GM04503 (cell line): ENCODE measurements at regions not wholly inside any gene's neighbourhood (a gene's known extent, or its start where the extent isn't known, plus 50 kb on each side); places are given as distances from the start of the nearest gene placed in this dataset.
"Not testable (repeated sequence)": the region's sequence is repeated elsewhere in the genome, so short reads cannot be mapped to it uniquely, and the experiment has no call there.

ENCODE experiments used
- DNase-seq: peaks from one replicate; pipeline ENCODE4 v3.0.0-alpha.2; 2012; ENCODE audit warnings: low read depth

DNA sequence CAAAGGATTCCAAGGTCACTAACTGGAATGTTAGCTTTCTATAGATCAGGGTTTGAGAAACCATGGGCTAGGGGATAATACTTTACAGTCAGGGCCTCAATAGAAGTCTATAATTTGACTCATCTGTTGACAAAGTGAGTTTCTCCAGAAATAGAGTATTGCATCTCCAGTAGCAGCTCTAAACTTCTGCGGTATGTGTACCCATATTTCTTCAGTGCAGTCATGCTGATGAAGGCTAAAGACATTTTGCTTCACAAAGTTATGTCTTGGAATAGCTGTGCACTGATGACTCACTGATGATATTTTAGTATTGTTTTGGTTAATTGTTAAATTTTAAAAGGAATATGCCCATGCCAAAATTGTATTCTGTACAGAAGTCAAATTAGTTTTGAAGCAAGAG, 464.9 kb upstream of the AMOT start:
- peak; percentile 75 for DNase-seq

GRCh38 chrX:113300580-113300979, 459.9 kb upstream of the AMOT start:
- DNase-seq = no peak

DNA sequence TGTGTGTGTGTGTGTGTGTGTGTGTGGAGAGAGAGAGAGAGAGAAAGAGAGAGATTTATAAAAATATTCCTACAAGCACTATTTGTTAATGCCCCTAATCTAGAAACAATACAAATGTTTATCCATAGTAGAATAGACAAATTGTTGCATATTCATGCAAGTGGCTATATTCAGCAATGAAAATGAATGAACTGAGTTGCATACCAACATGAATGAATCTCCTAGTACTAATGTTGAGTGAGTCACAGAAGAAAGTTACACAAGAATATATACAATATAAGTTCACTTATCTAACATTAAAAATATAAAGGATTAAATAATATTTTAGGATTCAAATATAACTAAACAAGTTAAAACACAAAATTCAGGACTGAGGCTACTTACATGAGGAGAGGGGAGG, 456.8 kb upstream of the AMOT start:
- no peak for DNase-seq

DNA sequence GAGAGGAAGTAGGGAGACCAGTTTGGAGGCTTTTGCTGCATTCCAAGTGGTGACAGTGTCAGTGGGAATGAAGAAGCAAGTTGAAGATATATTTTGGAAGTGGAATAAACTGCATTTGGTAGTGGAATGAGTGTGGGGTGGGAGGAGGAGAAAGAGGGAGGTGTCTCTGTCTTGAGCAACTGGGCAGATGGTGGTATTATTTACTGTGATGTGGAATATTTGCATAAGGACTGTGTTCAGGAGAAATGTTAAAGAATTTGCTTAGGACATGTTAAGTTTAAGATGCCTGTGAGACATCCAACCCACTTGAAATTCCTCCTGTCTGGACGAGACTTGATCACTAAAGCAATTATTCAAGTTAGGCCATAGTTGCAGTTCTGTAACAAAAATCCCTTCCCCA, 448.9 kb upstream of the AMOT start:
- no peak for DNase-seq

- no peak for DNase-seq
These were observed 447.1 kb upstream of the AMOT start for GRCh38 chrX:113287761-113288160.

GRCh38 chrX:113275804-113276203, 435.2 kb upstream of the AMOT start:
- no peak for DNase-seq

DNA sequence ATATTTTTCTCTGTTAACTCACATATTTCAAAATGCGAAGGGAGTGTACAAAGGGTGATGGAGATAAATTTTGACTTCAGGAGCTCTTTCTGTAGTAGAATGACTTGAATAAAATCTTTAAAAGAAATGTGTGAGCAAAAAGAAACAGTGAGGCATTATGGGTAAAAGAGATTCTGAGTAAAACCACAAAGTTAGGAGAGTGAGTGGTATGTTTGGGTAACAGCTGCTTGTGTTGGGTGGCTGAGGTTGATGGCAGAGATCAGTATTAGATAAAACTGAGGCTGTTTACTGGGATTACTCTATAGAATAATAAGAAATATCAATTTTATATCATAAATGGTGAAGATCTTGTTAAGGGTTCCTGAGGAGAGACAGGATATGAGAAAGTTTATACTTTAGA, 434.2 kb upstream of the AMOT start:
- no peak for DNase-seq

DNA sequence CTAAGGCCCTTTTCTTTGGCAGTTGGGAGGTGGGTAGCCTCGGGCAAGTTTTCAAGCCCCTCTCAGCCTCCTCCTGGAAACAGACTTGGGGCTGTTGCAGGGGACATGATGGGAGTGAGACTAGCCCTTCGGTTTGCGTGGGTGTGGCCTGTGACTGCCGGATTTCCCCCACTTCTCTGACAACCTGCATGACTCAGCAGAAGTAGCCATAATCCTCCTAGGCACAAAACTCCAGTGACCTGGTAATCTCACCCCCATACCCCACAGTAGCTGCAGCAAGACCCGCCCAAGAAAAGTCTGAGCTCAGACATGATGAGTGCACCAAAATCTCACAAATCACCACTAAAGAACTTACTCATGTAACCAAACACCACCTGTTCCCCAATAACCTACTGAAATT, 433.7 kb upstream of the AMOT start:
- DNase-seq = no peak

DNA sequence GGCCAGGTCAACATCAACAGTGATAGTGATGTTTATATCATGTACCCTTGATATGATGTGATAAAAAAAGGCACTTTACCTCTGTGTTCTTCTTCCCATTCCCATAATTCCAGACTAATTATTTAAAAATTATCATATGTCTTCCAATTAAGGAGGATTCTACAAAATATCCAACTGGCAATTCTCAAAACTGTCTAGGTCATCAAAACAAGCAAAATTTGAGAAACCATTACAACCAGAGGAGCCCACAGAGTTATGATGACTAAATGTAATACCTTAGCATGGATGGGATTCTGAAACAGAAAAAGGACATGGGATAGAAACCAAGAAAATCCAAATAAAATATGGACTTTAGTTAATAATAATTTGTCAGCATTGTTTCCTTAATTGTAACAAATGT, 428.6 kb upstream of the AMOT start:
- no peak for DNase-seq

DNA sequence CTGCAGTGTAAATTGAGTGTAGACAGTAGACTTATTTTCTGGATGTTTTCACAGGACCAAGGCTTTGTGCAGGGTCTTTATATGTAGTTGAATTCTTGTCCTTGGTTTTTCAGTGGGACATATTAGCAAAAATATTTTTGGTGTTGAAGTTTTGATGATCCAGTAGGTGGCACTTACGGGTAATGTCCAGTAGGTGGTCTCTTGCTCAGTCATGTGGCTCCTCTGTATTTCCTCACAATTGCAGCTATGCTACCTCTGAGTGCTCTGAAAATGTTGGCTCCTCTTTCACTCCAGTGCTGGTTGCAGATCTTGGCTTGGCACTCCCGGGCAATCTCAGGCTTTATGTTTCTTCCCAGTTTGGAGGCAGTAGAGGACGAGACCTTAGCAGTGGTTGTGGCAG, 419.8 kb upstream of the AMOT start:
- no peak for DNase-seq

- DNase-seq = no peak
These were observed 381.7 kb upstream of the AMOT start for GRCh38 chrX:113222305-113222704.

- DNase-seq = no peak
These were observed 371.4 kb upstream of the AMOT start for GRCh38 chrX:113212052-113212451.

GRCh38 chrX:113202601-113203000, 362.0 kb upstream of the AMOT start:
- no peak for DNase-seq

DNA sequence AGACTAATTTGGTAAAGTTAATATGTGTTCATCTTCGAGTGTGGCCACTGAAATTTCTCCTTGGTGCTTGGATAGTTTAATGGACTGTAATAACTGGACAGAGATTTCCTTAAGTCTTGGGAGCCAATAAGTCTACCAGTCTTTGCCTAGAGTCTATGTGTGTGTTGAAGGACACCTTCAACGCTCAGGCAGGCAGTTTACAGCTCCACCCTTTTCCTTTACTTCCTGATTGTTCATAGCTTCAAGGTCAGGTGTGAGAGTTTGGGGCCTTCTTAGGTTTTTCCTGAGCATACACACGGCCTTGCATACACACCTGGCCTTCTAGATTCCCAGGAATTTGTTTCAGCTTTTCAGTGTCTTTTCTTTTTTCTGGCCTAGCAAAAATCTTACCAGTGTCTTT, 355.3 kb upstream of the AMOT start:
- DNase-seq = no peak

GRCh38 chrX:113192418-113192817, 351.8 kb upstream of the AMOT start:
- no peak for DNase-seq

GRCh38 chrX:113157496-113157895, 316.9 kb upstream of the AMOT start:
- no peak for DNase-seq

DNA sequence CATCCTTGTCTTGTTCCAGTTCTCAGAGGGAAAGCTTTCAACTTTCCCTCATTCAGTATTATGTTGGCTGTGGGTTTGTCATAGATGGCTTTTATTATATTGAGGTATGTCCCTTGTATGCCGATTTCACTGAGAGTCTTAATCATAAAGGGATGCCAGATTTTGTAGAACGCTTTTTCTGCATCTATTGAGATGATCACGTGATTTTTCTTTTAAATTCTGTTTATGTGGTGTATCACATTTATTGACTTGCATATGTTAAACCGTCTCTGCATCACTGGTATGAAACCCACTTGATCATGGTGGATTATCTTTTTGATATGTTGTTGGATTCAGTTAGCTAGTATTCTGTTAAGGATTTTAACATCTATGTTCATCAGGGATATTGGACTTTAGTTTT, 313.7 kb upstream of the AMOT start:
- not testable (repeated sequence) for DNase-seq

GRCh38 chrX:113136836-113137235, 296.2 kb upstream of the AMOT start:
- DNase-seq = no peak

DNA sequence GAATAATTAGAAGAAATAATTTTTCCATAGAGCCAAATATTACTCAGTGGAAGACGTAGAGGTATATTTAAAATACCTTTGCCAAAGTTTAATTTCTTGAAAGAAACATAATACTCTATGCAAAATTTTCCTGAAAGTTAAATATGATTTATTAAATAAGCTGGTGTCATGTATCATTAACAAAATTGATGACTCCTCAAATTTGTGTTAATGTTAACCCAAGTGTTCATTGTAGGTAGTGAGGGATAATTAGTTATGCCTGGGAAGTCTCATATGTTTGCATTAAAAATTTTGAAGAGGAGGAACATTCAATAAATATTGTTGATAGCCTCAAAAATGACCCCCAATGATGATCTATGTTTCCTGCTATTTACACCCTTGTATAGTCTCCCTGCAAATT, 292.7 kb upstream of the AMOT start:
- no peak for DNase-seq

GRCh38 chrX:113124693-113125092, 284.1 kb upstream of the AMOT start:
- no peak for DNase-seq

DNA sequence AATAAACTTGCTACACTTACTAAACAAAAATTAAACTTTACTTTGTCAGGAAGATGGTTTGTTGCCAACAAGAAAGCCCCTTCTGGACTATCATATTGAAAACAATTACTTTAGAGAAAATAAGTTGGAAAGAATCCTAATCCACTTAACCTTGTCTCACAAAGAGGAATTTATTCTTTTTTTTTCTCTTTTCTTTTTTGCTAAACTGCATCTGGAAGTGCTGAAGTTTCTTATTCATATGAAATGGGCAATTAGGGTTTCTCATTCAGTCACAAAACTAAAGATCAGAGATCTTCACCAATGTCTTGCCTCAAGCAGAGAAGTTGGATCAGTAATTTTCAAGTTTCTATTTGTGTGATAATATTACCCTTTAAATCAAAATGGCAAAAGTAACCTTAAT, 234.9 kb upstream of the AMOT start:
- no peak for DNase-seq

DNA sequence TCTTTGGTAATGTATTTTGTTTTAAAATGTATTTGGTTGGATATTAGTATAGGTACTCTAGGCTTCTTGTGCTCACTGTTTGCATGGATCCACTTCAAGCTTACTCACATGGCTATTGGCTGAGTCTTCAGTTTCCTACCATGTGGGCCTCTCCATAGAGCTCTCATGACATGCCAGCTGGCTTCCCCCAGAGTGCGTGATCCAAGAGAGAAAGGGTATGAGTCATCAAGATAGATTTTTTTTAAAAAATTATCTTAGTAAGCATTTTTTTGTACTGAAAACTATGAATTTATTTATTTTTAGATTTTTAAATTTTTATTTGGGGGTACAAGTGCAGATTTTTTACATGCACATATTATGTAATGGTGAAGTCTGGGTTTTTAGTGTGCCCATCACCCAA, 219.1 kb upstream of the AMOT start:
- no peak for DNase-seq

DNA sequence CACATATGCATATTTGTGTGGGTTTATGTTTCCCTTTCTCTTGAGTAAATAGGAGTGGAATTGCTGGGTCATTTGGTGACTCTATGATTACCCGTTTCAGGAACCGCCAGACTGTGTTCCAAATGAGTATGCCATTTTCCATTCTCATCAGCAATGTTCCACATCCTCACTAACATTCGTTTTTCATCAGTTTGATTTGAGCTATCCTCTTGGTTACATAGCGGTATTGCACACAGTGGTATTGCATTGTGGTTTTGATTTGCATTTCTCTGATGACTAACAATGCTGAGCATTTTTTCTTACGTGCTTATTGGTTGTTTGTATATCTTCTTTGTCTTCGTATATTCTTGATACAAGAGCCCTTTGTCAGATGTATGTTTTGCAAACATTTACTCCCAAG, 218.0 kb upstream of the AMOT start:
- DNase-seq = no peak

- no peak for DNase-seq
These were observed 208.3 kb upstream of the AMOT start for GRCh38 chrX:113048896-113049295.

GRCh38 chrX:113048480-113048879, 207.8 kb upstream of the AMOT start:
- no peak for DNase-seq
